Adipocyte (in vitro differentiated cells): ENCODE measurements at regions not wholly inside any gene's neighbourhood (a gene's known extent, or its start where the extent isn't known, plus 50 kb on each side); places are given as distances from the start of the nearest gene placed in this dataset.
A peak's percentile ranks its signal among the peaks of the same experiment; 100 is the strongest.

Source experiments
- DNase-seq: peaks from one replicate; pipeline ENCODE4 v3.0.0-alpha.2; 2015; ENCODE audit warnings: low read depth
- H3K27me3 ChIP-seq: replicated peaks from 2 replicates; pipeline ENCODE4 v1.7.0; 2013; ENCODE audit warnings: mild to moderate bottlenecking, low read length, moderate library complexity; ENCODE audit not compliant: control insufficient read depth, insufficient read depth
- H3K36me3 ChIP-seq: 2 replicates; pipeline ENCODE4 v1.7.0; 2013; ENCODE audit warnings: low read length, mild to moderate bottlenecking, moderate library complexity; ENCODE audit not compliant: control insufficient read depth, insufficient read depth, severe bottlenecking
- H3K4me1 ChIP-seq: 2 replicates; pipeline ENCODE4 v1.7.0; 2013; ENCODE audit warnings: mild to moderate bottlenecking, low read length, moderate library complexity; ENCODE audit not compliant: control insufficient read depth, insufficient read depth
- H3K4me3 ChIP-seq: 2 replicates; pipeline ENCODE4 v1.7.0; 2013; ENCODE audit warnings: mild to moderate bottlenecking, low read length, moderate library complexity
- H3K9ac ChIP-seq: 2 replicates; pipeline ENCODE4 v1.7.0; 2013; ENCODE audit warnings: mild to moderate bottlenecking, low read length, moderate library complexity
- H3K9me3 ChIP-seq: 2 replicates; pipeline ENCODE4 v1.7.0; 2013; ENCODE audit warnings: mild to moderate bottlenecking, low read length, moderate library complexity; ENCODE audit not compliant: control insufficient read depth

- DNase-seq, result no peak
- Histone ChIP-seq H3K27me3 (peaks cover 45% of the 10 kb centered on the region), H3K9ac (no peak overlapping the region), H3K9me3 (no peaks in the 10 kb centered on the region), H3K36me3 (no peaks in the 10 kb centered on the region), H3K4me3 (no peak overlapping the region), H3K4me1 (no peaks in the 10 kb centered on the region)
Observed at GRCh38 chr15:69910514-69910913, 187.2 kb downstream of the TLE3 start.

- H3K27me3 ChIP-seq, result peaks cover 55% of the 10 kb centered on the region
- no peaks in the 10 kb centered on the region for H3K9me3 ChIP-seq
- no peak overlapping the region for H3K9ac ChIP-seq
- H3K36me3 ChIP-seq, result no peaks in the 10 kb centered on the region
- no peaks in the 10 kb centered on the region for H3K4me1 ChIP-seq
- DNase-seq, result no peak
- H3K4me3 ChIP-seq, result no peak overlapping the region
Observed at GRCh38 chr15:69912116-69912515, 185.6 kb downstream of the TLE3 start.

GRCh38 chr15:69914040-69914439 is 183.7 kb downstream of the TLE3 start:
- H3K9me3 ChIP-seq, result no peaks in the 10 kb centered on the region
- DNase-seq, result no peak
- H3K4me3 ChIP-seq, result no peak overlapping the region
- no peaks in the 10 kb centered on the region for H3K36me3 ChIP-seq
- H3K9ac ChIP-seq, result no peak overlapping the region
- no peaks in the 10 kb centered on the region for H3K4me1 ChIP-seq
- H3K27me3 ChIP-seq, result peaks cover 63% of the 10 kb centered on the region

GRCh38 chr15:69914960-69915359 is 182.8 kb downstream of the TLE3 start:
- no peaks in the 10 kb centered on the region for H3K4me1 ChIP-seq
- H3K9me3 ChIP-seq, result no peaks in the 10 kb centered on the region

GRCh38 chr15:69916169-69916785 is 181.4 kb downstream of the TLE3 start:
- peaks cover 5% of the 10 kb centered on the region for H3K9me3 ChIP-seq
- no peak for DNase-seq
- H3K27me3 ChIP-seq, result peaks cover 67% of the 10 kb centered on the region
- H3K4me3 ChIP-seq, result no peak overlapping the region
- H3K4me1 ChIP-seq, result no peaks in the 10 kb centered on the region
- H3K36me3 ChIP-seq, result no peaks in the 10 kb centered on the region
- no peak overlapping the region for H3K9ac ChIP-seq

More at GRCh38 chr15:69914960-69915359, 182.8 kb downstream of the TLE3 start:
- Histone ChIP-seq H3K9ac (no peak overlapping the region), H3K36me3 (no peaks in the 10 kb centered on the region), H3K27me3 (peaks cover 66% of the 10 kb centered on the region), H3K4me3 (no peak overlapping the region)
- no peak for DNase-seq

- Histone ChIP-seq H3K4me3 (no peak overlapping the region), H3K9ac (no peak overlapping the region), H3K27me3 (peaks cover 69% of the 10 kb centered on the region), H3K9me3 (peaks cover 13% of the 10 kb centered on the region), H3K36me3 (no peaks in the 10 kb centered on the region), H3K4me1 (no peaks in the 10 kb centered on the region)
- DNase-seq, result no peak
Observed at GRCh38 chr15:69917056-69917455, 180.7 kb downstream of the TLE3 start.

GRCh38 chr15:69919816-69920215 is 177.9 kb downstream of the TLE3 start:
- Histone ChIP-seq H3K27me3 (peaks cover 46% of the 10 kb centered on the region), H3K36me3 (no peaks in the 10 kb centered on the region), H3K4me1 (no peaks in the 10 kb centered on the region), H3K4me3 (no peak overlapping the region), H3K9ac (no peak overlapping the region), H3K9me3 (peaks cover 40% of the 10 kb centered on the region)
- no peak for DNase-seq

GRCh38 chr15:69920221-69920620 is 177.5 kb downstream of the TLE3 start:
- DNase-seq, result no peak
- peaks cover 42% of the 10 kb centered on the region for H3K27me3 ChIP-seq
- no peak overlapping the region for H3K9ac ChIP-seq

GRCh38 chr15:69921626-69922619 is 175.8 kb downstream of the TLE3 start:
- Histone ChIP-seq H3K9me3 (peaks cover 60% of the 10 kb centered on the region), H3K27me3 (peaks cover 34% of the 10 kb centered on the region), H3K4me3 (no peak overlapping the region), H3K9ac (no peak overlapping the region), H3K36me3 (no peaks in the 10 kb centered on the region), H3K4me1 (no peaks in the 10 kb centered on the region)
- no peak for DNase-seq

More at GRCh38 chr15:69920221-69920620, 177.5 kb downstream of the TLE3 start:
- Histone ChIP-seq H3K36me3 (no peaks in the 10 kb centered on the region), H3K4me1 (no peaks in the 10 kb centered on the region), H3K9me3 (peaks cover 44% of the 10 kb centered on the region), H3K4me3 (no peak overlapping the region)

- peaks cover 11% of the 10 kb centered on the region for H3K27me3 ChIP-seq
- H3K9me3 ChIP-seq, result peaks cover 72% of the 10 kb centered on the region
- no peaks in the 10 kb centered on the region for H3K36me3 ChIP-seq
- no peaks in the 10 kb centered on the region for H3K4me1 ChIP-seq
- no peak for DNase-seq
- peak overlapping the region; percentile 5 for H3K4me3 ChIP-seq
- no peak overlapping the region for H3K9ac ChIP-seq
Observed at GRCh38 chr15:69924531-69924930, 173.2 kb downstream of the TLE3 start.

GRCh38 chr15:69926006-69926405 is 171.7 kb downstream of the TLE3 start:
- Histone ChIP-seq H3K27me3 (peaks cover 14% of the 10 kb centered on the region), H3K9ac (no peak overlapping the region), H3K9me3 (peaks cover 76% of the 10 kb centered on the region), H3K36me3 (no peaks in the 10 kb centered on the region), H3K4me3 (no peak overlapping the region), H3K4me1 (no peaks in the 10 kb centered on the region)
- DNase-seq, result no peak
